HG02943 (cell line): ENCODE measurements at regions not wholly inside any gene's neighbourhood (a gene's known extent, or its start where the extent isn't known, plus 50 kb on each side); places are given as distances from the start of the nearest gene placed in this dataset.

Experiments used
- ATAC-seq: cut with Tn5 transposase; IDR thresholded peaks from one replicate; pipeline ENCODE4 v1.9.1; 2021; ENCODE audit warnings: mild to moderate bottlenecking, low read depth, moderate library complexity; ENCODE audit not compliant: unreplicated experiment

GRCh38 chr18:60753753-60754152 is 381.2 kb upstream of the MC4R start:
- ATAC-seq, result no peak

- ATAC-seq, result no peak
These were observed 381.9 kb upstream of the MC4R start for GRCh38 chr18:60754413-60755009.

- ATAC-seq, result no peak
These were observed 382.6 kb upstream of the MC4R start for GRCh38 chr18:60755134-60755533.

- no peak for ATAC-seq
These were observed 403.4 kb upstream of the MC4R start for GRCh38 chr18:60775978-60776377.

- no peak for ATAC-seq
These were observed 411.6 kb upstream of the MC4R start for GRCh38 chr18:60784161-60784560.

- no peak for ATAC-seq
These were observed 422.2 kb upstream of the MC4R start for GRCh38 chr18:60794802-60795201.

- no peak for ATAC-seq
These were observed 431.8 kb upstream of the MC4R start for GRCh38 chr18:60804415-60804814.

GRCh38 chr18:60809937-60810336 is 437.4 kb upstream of the MC4R start:
- ATAC-seq, result no peak

GRCh38 chr18:60812921-60813320 is 440.3 kb upstream of the MC4R start:
- no peak for ATAC-seq

GRCh38 chr18:60826346-60826745 is 453.8 kb upstream of the MC4R start:
- no peak for ATAC-seq

- ATAC-seq, result no peak
These were observed 459.4 kb upstream of the MC4R start for GRCh38 chr18:60831971-60832370.

- ATAC-seq, result no peak
These were observed 466.1 kb upstream of the MC4R start for GRCh38 chr18:60838677-60839076.

- ATAC-seq, result no peak
These were observed 473.8 kb upstream of the MC4R start for GRCh38 chr18:60846396-60846795.

GRCh38 chr18:60847517-60847916 is 474.9 kb upstream of the MC4R start:
- no peak for ATAC-seq

- no peak for ATAC-seq
These were observed 471.7 kb upstream of the CDH20 start for GRCh38 chr18:60861575-60861974.

GRCh38 chr18:60862988-60863387 is 470.2 kb upstream of the CDH20 start:
- ATAC-seq, result no peak

- ATAC-seq, result no peak
These were observed 467.4 kb upstream of the CDH20 start for GRCh38 chr18:60865801-60866200.

- no peak for ATAC-seq
These were observed 462.7 kb upstream of the CDH20 start for GRCh38 chr18:60870261-60871153.

- no peak for ATAC-seq
These were observed 460.8 kb upstream of the CDH20 start for GRCh38 chr18:60872434-60872833.

GRCh38 chr18:60873708-60874107 is 459.5 kb upstream of the CDH20 start:
- ATAC-seq, result no peak

GRCh38 chr18:60875957-60876507 is 457.2 kb upstream of the CDH20 start:
- no peak for ATAC-seq

- ATAC-seq, result no peak
These were observed 453.0 kb upstream of the CDH20 start for GRCh38 chr18:60880184-60880583.
